Fibroblast of skin of left quadriceps (primary cell): ENCODE measurements at regions not wholly inside any gene's neighbourhood (a gene's known extent, or its start where the extent isn't known, plus 50 kb on each side); places are given as distances from the start of the nearest gene placed in this dataset.

Experiments
- DNase-seq, 2 experiments: peaks; one replicate each; pipeline ENCODE4 v3.0.0-alpha.2; 2013; ENCODE audit warnings: low read depth in 2 of 2

DNA sequence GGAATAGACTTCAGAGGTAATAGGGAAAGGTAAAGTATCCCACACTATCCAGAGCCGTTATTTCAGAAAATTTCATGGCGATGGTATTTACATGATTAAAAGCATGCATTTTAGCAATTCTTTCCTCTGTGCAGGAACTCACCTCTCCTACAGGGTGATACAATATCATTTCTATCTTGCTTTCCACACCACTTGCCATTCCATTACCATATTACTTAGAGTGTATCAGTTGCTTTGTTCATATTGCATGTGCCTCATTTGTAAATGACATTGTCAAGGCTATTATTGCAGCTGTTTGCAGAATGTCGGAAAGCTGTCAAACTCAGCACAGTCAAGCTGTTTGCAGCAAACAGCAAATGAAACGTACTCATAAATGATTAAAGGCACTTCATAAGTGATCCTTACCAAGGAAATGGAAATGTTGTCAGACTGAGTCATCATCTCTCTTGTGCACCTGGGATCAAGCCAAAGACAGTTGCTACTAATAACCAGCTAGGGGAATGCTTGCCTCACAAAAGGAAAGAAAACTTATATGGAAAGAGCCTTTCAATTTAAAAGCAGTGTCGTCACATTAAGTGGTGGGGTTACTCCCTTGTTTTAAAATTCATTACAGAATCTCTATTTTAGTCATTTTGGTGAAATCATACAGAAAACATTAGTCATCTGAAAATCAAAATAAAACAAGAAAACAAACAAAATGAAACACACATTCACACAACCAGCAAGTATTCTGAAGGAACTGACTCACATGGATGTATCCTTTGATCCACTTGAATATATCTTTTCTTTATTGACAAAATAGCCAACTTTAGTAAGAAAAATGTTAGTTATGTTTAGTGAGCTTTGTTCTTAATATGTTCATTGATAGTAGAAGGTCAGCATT, 1064.1 kb upstream of the CNTNAP5 start:
- peak; percentile 13 to 15 for DNase-seq

GRCh38 chr2:122966461-122966860, 1058.6 kb upstream of the CNTNAP5 start:
- no peak for DNase-seq

DNA sequence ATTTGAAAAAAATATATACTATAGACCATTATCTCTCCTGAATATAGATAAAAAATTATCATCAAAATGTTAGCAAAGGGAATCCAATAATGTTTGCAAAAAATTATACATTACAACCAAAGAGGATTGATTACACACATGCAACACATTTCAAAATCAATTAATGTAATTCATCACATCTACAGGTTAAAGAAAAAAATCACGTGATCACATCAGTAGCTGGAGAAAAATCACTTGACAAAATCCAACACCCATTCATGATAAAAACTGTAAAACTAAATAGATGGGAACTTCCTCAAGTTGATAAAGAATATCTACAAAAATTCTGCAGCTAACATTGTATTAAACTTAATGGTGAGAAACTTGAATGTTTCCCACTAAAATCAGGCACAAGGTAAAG, 1047.5 kb upstream of the CNTNAP5 start:
- DNase-seq = no peak

DNA sequence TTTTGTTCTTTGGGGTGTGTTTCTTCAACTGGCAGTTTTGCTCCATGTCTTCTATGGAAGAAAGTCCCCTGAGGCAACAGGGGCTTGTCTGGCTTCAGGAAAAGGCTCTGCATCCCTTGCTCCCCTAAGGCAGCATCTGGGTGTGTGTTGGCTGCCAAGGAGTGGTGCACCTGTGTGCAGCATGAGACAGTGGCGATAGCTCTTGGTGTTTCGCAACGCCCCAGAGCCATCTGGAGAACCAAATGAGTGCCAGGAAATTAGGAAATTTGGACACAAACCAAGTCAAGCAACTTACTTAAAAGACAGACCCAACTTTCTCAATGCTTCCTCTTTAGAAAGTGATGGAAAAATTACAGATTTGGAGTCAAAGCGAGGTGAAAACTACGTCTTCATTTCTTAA, 1044.4 kb upstream of the CNTNAP5 start:
- DNase-seq = no peak

- no peak for DNase-seq
Measured at GRCh38 chr2:122982936-122983335, 1042.2 kb upstream of the CNTNAP5 start.

DNA sequence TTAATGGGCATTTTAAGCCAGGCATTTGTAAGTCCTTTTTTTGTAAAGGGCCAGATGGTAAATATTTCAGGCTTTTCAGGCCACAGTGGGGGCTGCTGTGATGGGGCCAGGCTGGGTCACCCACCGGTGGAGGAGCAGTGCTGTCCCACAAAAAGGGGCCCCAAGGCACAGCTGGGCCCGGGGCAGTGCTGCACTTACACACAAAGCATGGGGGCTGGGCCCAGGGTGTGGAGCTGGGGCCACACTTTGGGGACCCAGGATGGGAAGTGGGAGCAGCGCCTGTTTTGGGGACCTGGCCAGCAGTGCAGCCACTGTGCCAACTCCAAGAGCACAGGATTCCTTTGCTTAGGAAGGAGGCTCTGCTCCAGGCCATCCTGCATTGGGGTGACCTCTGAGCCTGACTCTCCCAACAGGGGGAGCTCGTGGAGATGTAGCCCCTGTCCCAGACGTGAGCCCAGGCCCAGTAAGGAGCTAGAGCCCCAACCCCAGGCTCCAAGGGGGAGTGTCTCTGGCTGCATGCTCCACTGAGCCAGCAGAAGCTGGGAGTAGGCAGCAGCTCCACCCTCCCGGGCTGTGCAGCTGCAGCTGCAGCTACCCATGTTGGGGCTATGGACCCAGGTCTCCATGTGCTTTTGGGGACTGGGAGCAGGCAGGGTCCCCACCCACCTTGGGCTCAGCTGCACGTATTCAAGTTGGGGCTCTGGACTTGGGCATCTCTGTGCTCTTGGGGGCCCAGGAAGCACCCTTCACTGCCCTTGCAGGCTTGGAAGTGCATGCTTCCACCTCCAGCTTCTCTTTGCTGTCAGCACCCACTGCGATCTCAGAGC, 1036.5 kb upstream of the CNTNAP5 start:
- DNase-seq = no peak

DNA sequence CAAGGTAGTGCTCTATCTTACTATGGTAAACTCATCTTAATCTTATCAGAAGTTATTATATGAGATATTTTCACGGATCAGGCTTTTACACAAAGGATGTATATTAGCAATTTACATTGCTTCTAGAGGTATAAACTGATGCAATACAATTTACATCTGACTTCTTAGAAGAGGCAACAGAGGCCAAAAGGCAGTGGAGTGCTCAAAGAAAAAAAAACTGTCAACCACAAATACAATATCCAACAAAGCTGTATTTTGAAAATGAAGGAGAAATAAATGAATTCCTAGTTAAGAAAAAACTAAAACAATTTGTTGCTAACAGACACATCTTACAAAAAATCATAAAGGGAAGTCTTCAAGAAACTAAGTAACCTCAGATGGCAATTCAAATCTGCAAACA, 1031.5 kb upstream of the CNTNAP5 start:
- no peak for DNase-seq

GRCh38 chr2:122999258-122999657, 1025.8 kb upstream of the CNTNAP5 start:
- no peak for DNase-seq

DNA sequence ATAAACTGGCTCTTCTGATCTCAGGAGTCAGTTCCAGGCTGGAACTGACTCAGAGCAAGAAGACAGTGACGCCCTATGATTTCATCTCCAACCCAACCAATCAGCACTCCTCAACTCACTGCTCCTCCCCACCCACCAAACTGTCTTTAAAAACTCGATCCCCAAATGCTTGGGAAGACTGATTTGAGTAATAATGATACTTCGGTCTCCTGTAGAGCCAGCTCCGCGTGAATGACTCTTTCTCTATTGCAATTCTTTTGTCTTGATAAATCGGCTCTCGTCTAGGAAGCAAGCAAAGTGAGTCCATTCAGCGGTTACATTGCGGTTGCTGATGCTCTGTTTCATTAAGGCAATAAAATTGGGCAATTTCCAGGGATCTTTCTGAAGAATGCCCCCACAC, 1025.3 kb upstream of the CNTNAP5 start:
- no peak for DNase-seq

DNA sequence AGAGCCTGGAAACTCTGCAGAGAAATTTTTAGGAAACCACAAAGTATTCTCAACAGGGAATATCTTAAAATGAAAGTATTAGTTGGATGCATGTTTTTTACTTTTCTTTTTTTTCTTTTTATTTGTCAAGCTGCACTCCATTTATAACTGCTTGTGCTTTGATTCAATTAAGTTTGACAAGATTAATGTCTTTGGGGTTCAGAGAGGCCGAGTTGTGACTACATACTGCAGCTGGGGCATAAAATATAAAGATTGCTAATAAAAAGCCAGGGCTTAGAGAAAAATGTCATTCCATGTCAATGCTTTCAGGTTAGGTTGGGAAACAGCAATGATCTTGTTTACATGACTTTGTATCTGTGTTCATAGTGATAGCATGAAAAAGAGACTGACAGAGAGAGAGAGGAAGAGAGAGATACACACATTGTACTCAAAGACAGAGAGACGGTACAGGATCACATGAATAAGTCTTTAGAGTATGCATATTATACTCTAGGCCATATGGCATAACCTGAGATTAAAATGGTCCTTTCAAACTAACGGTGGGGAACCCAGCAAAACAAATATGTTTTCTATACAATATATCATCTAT, 1022.3 kb upstream of the CNTNAP5 start:
- DNase-seq = no peak

DNA sequence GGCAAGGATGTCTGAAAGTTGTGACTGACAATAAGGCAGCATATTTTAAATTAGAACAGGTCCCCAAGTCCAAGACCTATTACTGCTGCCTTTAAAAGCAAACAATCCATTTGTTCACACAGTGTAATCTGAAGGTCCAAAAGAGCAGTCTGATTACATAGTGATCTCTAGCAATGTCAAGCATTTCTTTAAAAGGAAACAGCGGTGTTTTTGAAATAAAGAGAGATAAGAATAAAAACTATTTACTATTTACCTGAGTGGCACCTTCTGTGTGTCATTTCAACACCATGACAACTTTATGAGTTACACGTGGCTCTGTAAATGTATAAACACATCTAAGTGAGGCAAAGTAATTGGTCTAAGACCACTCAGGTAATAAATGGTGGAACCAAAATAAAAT, 1009.9 kb upstream of the CNTNAP5 start:
- no peak for DNase-seq

DNA sequence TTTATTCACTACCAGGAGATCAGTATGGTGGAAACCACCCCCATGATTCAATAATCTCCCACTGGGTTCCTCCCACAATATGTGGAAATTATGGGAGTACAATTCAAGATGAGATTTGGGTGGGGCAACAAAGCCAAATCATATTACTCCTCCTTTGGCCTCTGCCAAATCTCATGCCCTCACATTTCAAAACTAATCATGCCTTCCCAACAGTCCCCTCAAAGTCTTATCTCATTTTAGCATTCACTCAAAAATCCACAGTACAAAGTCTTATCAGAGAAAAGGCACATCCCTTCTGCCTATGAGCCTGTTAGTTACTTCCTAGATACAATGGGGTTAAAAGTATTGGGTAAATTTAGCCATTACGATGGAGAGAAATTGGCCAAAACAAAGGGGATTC, 989.5 kb upstream of the CNTNAP5 start:
- no peak for DNase-seq

DNA sequence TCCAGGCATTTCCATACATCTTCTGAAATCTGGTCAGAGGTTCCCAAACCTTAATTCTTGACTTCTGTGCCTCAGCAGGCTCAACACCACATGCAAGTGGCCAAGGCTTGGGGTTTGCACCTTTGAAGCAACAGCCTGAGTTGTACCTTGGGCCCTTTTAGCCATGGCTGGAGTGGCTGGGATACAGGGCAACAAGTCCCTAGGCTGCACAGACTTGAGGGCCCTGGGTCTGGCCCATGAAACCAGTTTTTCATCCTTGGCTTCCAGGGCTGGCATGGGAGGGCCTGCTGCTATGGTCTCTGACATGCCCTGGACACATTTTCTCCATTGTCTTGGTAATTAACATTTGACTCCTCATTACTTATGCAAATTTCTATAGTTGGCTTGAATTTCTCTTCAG, 988.8 kb upstream of the CNTNAP5 start:
- DNase-seq = no peak

DNA sequence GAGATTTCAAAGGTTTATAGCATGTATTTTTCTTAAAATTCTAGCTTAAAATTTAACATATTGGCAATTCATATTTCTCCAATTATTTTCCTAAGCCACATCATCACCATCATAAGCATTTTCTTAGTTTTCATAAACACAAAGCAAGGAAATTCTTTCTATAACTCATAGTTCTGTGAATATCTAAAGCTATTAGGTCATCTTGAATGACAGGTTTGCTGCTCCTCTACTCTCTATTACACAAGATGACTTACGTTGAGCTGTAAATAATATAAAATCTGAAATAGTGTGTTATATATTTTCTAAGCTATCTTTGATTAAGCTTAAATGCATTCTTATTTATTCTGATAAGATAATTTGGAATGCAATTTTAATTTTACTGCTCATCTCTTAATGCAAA, 984.6 kb upstream of the CNTNAP5 start:
- no peak for DNase-seq

- DNase-seq = no peak
Measured at GRCh38 chr2:123043458-123043857, 981.6 kb upstream of the CNTNAP5 start.

GRCh38 chr2:123045713-123046112, 979.4 kb upstream of the CNTNAP5 start:
- DNase-seq = no peak

DNA sequence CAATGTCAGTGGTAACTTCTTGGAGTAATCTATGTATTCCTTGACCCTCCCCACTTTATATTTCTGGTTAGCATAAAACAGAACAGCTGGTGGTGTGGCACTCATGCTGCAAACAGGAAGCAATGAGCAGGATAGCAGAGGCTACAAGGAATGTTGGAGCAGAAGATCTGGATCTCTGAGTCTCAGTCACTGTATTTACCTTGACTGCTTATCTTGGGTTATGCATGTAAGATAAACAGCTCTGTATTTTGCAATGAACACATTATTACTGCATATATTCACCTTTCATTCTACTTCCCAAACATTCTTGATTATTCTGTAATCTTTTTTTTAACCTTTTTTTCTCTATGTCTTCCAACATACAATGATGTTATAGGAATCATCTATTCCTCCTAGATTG, 977.9 kb upstream of the CNTNAP5 start:
- DNase-seq = no peak

DNA sequence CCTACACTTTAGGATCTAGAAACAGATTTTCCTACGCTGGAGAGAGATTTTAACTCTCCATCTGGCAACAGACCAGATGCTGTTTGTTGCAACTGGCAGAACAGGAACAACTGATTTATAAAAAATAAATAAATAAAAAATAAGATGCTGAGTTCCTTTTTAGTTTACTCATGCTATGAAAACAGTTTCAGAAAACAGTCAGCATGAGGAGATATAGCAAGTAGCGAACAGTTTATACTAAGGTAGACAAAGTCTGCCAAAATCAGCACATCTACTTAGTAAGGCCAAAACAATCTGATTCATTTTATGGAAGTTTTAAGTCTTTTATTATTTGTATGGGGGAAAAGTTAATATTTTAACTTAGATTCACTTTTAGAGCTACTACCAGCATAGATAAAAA, 974.0 kb upstream of the CNTNAP5 start:
- no peak for DNase-seq

DNA sequence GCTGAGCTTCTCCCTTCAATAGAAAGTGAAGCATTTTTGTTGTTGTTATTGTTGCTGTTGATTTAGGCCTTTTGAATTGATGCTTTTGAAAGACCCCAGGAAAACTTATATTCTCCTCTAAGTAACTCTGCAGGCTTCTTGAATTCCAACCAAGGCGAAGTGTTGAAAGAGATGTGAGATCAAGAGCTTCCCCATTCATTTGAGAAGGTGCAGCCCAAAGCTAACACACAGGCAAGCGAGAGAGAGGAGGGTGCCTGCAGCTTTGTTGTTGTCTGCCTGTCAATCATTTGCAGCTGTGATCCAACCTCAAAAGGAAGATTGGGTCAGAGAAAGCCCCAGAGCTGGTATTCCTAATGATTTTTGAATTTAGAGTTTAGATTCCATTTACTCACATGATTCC, 963.6 kb upstream of the CNTNAP5 start:
- DNase-seq = no peak

DNA sequence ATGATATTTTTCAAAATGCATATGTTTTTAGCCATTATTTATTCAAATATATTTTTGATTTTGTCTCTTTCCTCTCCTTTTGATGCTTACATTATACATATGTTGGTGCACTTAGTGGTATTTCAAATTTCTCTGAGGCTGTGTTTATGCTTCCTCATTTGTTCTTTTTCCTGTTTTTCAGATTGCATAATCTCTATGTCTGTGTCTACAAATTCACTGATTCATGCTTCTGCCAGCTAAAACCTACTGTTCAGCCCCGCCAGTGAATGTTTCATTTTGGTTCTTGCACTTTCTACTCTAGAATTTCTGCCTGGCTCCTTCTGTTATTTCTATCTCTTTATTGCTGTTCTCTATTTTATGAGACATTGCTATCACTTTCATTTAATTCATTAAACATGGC, 951.7 kb upstream of the CNTNAP5 start:
- DNase-seq = no peak

- no peak for DNase-seq
Measured at GRCh38 chr2:123073956-123074355, 951.1 kb upstream of the CNTNAP5 start.

GRCh38 chr2:123077101-123077500, 948.0 kb upstream of the CNTNAP5 start:
- no peak for DNase-seq

- no peak for DNase-seq
Measured at GRCh38 chr2:123080331-123080730, 944.8 kb upstream of the CNTNAP5 start.
